Naive thymus-derived CD8-positive, alpha-beta T cell (primary cell): ENCODE measurements at regions not wholly inside any gene's neighbourhood (a gene's known extent, or its start where the extent isn't known, plus 50 kb on each side); places are given as distances from the start of the nearest gene placed in this dataset.

Source experiments
- ATAC-seq, 2 donors: fragments of 150-1000 bp; cut with Tn5 transposase in 1 of 2; sonication (Bioruptor Pico), chemical (Tn5 transposase) in 1 of 2; 1 replicate in 1 of 2; 2 replicates in 1 of 2; pipeline ENCODE4 v1.10.0; 2021; ENCODE audit warnings: mild to moderate bottlenecking in 2 of 2, moderate library complexity in 2 of 2
- POLR2A ChIA-PET: fragments of 350-600 bp; sonication (Branson Sonifier 250); formaldehyde crosslinking; loops from one replicate; lab custom pipeline; 2021; ENCODE audit warnings: antibody characterized with exemption; lab: Charles Lee
- DNase-seq, 10 donors: peaks; one replicate each; pipeline versions ENCODE4 v3.0.0 to v3.0.0-alpha.2; 2020 to 2022
- H3K27ac Mint-ChIP-seq, 10 donors: one replicate each; pipeline ENCODE4 v1.8.0; 2020 to 2022; ENCODE audit warnings: mild to moderate bottlenecking in 10 of 10, mixed read lengths in 10 of 10, moderate library complexity in 4 of 10, inconsistent platforms in 1 of 10
- H3K27me3 Mint-ChIP-seq, 5 donors: one replicate each; pipeline ENCODE4 v1.8.0; 2021 to 2022; ENCODE audit warnings: mixed read lengths in 5 of 5
- H3K36me3 Mint-ChIP-seq, 3 donors: one replicate each; pipeline ENCODE4 v1.8.0; 2020 to 2022; ENCODE audit warnings: mixed read lengths in 3 of 3, mild to moderate bottlenecking in 2 of 3, inconsistent platforms in 1 of 3
- H3K4me1 Mint-ChIP-seq, 4 donors: one replicate each; pipeline ENCODE4 v1.8.0; 2021 to 2022; ENCODE audit warnings: mixed read lengths in 4 of 4
- H3K4me3 Mint-ChIP-seq, 10 donors: one replicate each; pipeline ENCODE4 v1.8.0; 2020 to 2022; ENCODE audit warnings: mild to moderate bottlenecking in 10 of 10, mixed read lengths in 10 of 10, moderate library complexity in 6 of 10, inconsistent platforms in 1 of 10
- H3K9me3 Mint-ChIP-seq, 9 donors: one replicate each; pipeline ENCODE4 v1.8.0; 2020 to 2022; ENCODE audit warnings: mixed read lengths in 9 of 9, mild to moderate bottlenecking in 3 of 9, inconsistent platforms in 1 of 9, moderate library complexity in 1 of 9

DNA sequence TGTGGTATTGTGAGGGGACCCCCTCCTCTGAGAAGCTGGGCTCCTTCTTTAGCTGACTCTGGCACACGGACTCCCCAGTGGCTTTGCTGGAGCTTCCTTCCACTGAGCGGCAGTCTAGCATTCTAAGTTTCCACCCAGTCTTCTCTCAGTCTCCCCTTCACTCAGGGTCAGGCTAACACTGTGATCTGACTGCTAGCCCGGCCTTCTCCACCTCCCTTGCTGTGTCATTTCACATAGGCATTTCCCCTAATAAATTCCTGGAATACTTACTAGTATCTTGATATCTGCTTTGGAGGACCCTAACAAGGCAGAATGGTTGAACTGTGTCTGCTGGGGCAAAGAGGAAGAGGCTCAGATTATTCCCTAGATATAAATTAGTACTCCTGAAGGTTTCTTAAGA is 106.2 kb upstream of the THBS1 start:
- ATAC-seq (no peak), DNase-seq (no peak)
- H3K4me1 Mint-ChIP-seq, result no peaks in the 10 kb centered on the region
- no peaks in the 10 kb centered on the region for H3K36me3 Mint-ChIP-seq
- POLR2A ChIA-PET, result no interaction called here
- H3K9me3 Mint-ChIP-seq, result peaks cover 0 to 2% (median 0%) of the 10 kb centered on the region in 9 donors
- peak overlapping the region in 1 of 10 donors; percentile 35 for H3K27ac Mint-ChIP-seq
- H3K4me3 Mint-ChIP-seq, result no peak overlapping the region
- H3K27me3 Mint-ChIP-seq, result peaks cover 0 to 9% (median 2%) of the 10 kb centered on the region in 5 donors

DNA sequence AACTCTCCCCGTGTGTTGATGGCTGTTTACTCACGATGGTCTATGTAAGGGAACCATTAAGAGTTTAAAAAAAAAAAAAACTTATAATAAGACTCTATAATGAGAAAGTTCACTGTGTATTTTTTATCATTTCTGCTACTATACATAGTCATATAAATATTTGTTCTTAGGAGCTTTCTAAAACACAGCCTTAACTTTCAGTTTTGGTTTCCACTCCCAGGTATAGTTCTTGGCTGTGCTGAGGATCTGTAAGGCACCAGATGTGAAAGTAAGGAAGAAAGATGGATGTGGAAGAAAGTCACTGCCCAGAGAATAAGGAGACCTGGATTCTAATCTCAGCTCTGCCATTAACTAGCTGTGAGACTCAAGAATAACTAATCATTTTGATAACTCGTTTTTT is 101.9 kb upstream of the THBS1 start:
- no peak overlapping the region for H3K27ac Mint-ChIP-seq
- POLR2A ChIA-PET, result interaction anchor here (0.6 kb wide), 1 partner anchor 127 kb away, joined by 3 read pairs; no protein-coding TSS in a partner anchor
- no peak overlapping the region for H3K4me3 Mint-ChIP-seq
- H3K36me3 Mint-ChIP-seq, result no peaks in the 10 kb centered on the region
- H3K4me1 Mint-ChIP-seq, result no peaks in the 10 kb centered on the region
- peaks cover 0 to 3% (median 0%) of the 10 kb centered on the region in 5 donors for H3K27me3 Mint-ChIP-seq
- ATAC-seq (no peak), DNase-seq (no peak)
- H3K9me3 Mint-ChIP-seq, result no peaks in the 10 kb centered on the region

DNA sequence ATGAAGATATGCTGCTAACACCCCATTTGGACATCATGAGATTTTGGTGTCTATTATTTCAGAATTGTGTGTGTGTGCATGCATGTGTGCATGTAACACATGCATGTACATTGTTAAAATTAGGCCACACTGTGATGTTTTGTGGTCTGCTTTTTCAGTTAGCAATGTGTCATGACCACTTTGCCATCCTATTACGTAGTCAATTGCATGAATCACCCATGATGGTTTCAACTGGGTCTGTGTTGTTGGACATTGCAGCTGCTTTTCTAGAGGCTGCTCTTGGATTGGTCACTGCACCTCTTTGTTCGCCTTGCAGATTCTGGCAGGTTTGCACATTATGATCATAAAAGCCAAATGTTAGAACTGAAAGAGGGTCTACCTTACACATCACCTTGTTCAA is 101.0 kb upstream of the THBS1 start:
- Mint-ChIP-seq H3K27me3 (peaks cover 0 to 3% (median 0%) of the 10 kb centered on the region in 5 donors), H3K9me3 (no peaks in the 10 kb centered on the region), H3K4me3 (no peak overlapping the region), H3K36me3 (no peaks in the 10 kb centered on the region), H3K4me1 (no peaks in the 10 kb centered on the region), H3K27ac (no peak overlapping the region)
- ATAC-seq (no peak), DNase-seq (no peak)
- POLR2A ChIA-PET, result no interaction called here

DNA sequence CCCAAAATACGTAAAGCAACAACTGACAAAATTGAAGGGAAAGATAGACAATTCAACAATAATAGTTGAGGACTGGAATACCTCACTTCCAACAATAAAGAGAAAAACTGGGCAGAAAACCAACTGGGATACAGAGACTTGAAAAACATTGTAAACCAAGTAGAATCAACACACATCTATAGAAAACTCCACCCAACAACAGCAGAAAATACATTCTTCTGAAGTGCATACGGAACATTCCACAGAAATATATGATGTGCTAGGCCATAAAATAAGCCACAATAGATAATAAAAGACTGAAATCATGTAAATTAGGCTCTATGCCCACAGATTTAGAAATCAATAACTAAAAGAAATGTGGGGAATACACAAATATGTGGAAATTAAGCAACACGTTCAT is 98.4 kb upstream of the THBS1 start:
- DNase-seq (no peak), ATAC-seq (no peak)
- H3K4me3 Mint-ChIP-seq, result no peak overlapping the region
- POLR2A ChIA-PET, result no interaction called here
- H3K9me3 Mint-ChIP-seq, result no peaks in the 10 kb centered on the region
- H3K27me3 Mint-ChIP-seq, result peaks cover 0 to 3% (median 0%) of the 10 kb centered on the region in 5 donors
- H3K4me1 Mint-ChIP-seq, result no peaks in the 10 kb centered on the region
- H3K27ac Mint-ChIP-seq, result no peak overlapping the region
- no peaks in the 10 kb centered on the region for H3K36me3 Mint-ChIP-seq

DNA sequence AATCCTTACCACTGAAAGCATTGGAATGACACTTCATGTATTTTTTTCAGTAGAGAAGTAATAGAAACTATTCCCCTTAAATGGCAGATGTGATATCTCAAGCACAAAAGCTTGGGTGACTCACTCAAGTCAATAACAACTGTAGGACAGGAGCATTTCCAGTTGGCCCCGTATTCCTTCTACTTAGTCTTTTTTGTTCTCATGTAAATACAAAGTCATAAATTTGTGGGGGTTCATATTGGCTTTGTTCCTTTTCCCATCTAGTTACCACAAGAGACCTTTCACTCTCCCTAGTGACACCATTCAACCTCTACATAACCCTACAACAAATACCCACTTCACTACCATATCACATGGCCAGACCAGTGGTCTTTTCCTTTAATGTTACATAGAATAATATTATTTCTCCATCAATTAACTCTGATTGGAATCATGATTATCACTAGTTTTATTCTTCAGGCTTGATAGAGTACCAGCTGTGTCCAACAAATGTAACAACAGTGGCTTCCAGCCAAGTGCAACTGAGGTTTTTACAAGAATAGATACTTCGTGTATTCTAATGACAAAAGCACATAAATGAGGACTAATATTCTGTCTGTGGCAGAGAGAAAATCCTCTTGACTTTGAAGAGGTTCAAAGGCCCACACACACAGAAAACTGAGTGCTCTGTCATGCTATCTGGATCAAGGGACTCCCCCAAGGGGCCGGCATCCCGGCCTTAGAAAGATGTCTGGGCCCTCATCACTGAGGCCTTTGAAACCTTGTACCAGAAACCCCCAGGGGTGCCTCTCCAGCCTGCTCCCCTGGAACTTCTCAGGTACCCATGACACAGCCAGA is 94.0 kb upstream of the THBS1 start:
- ATAC-seq, result no peak
- H3K4me1 Mint-ChIP-seq, result no peaks in the 10 kb centered on the region
- POLR2A ChIA-PET, result no interaction called here

DNA sequence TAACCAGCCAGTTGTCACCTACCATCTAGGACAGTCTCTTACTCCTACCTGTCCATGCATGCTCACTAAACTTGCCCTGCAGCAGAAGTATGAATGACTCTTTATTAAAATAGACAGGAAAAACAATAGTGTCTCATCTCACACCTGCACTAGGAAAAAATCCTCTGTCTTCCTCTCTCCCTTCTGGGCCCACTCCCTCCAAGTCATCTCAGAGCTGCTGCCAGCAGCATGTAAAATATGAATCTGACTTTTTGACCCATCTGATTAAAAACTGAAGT is 93.5 kb upstream of the THBS1 start:
- Mint-ChIP-seq H3K27me3 (peaks cover 0 to 6% (median 2%) of the 10 kb centered on the region in 5 donors), H3K4me3 (no peak overlapping the region), H3K36me3 (no peaks in the 10 kb centered on the region), H3K27ac (peak overlapping the region in 2 of 10 donors; percentile 28 to 41), H3K9me3 (no peaks in the 10 kb centered on the region), H3K4me1 (no peaks in the 10 kb centered on the region)
- DNase-seq (no peak), ATAC-seq (no peak)
- POLR2A ChIA-PET, result no interaction called here

More for the DNA sequence above, 94.0 kb upstream of the THBS1 start:
- no peaks in the 10 kb centered on the region for H3K36me3 Mint-ChIP-seq
- no peak overlapping the region for H3K4me3 Mint-ChIP-seq
- peaks cover 0 to 5% (median 2%) of the 10 kb centered on the region in 5 donors for H3K27me3 Mint-ChIP-seq
- no peak for DNase-seq
- peak overlapping the region in 1 of 10 donors; percentile 28 for H3K27ac Mint-ChIP-seq
- H3K9me3 Mint-ChIP-seq, result no peaks in the 10 kb centered on the region

DNA sequence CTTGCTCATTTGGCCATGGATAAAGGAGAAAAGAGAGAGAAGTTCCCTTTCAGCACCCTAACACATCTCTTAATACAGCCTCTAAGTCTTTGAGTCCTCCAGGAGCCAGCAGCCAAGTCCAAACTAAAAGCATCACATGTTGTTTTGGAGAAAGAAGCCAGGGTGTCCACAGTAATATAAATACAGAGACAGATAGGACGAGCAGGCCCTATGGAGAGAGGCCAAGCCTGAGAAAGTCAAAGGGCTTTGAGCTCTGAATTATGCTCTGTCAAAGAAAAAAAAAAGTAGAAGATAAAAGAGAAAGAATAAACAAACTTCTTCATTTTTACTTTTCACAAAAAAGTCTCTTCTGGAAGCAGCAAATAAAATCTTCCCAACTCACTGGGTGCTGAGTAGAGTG is 92.4 kb upstream of the THBS1 start:
- DNase-seq (no peak), ATAC-seq (no peak)
- Mint-ChIP-seq H3K4me1 (peaks cover 0 to 2% (median 0%) of the 10 kb centered on the region in 4 donors), H3K27ac (no peak overlapping the region), H3K4me3 (no peak overlapping the region), H3K9me3 (no peaks in the 10 kb centered on the region), H3K36me3 (no peaks in the 10 kb centered on the region), H3K27me3 (peaks cover 0 to 10% (median 2%) of the 10 kb centered on the region in 5 donors)
- POLR2A ChIA-PET, result no interaction called here

DNA sequence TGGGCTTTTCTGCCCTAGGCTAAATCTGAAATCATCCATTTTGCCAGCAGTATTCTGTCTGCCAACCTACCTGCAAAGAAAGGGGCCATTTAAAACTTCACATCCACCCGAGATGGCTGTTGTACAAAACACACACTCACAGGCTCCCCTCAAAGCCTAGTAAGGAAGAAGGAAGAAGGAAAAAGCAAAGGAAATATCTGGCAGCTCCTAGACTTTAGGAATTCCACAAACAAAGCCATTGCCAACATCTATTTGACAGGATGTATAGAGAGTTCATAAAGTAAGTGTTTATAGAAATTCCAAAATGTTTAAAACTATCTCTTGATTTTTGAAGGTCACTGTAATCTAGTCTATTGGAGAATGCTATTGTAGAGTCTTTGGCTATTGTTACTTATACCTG is 91.9 kb upstream of the THBS1 start:
- Mint-ChIP-seq H3K4me1 (peaks cover 0 to 2% (median 0%) of the 10 kb centered on the region in 4 donors), H3K4me3 (no peak overlapping the region), H3K36me3 (no peaks in the 10 kb centered on the region), H3K9me3 (no peaks in the 10 kb centered on the region), H3K27ac (no peak overlapping the region), H3K27me3 (peaks cover 0 to 10% (median 2%) of the 10 kb centered on the region in 5 donors)
- POLR2A ChIA-PET, result no interaction called here
- ATAC-seq (no peak), DNase-seq (no peak)

DNA sequence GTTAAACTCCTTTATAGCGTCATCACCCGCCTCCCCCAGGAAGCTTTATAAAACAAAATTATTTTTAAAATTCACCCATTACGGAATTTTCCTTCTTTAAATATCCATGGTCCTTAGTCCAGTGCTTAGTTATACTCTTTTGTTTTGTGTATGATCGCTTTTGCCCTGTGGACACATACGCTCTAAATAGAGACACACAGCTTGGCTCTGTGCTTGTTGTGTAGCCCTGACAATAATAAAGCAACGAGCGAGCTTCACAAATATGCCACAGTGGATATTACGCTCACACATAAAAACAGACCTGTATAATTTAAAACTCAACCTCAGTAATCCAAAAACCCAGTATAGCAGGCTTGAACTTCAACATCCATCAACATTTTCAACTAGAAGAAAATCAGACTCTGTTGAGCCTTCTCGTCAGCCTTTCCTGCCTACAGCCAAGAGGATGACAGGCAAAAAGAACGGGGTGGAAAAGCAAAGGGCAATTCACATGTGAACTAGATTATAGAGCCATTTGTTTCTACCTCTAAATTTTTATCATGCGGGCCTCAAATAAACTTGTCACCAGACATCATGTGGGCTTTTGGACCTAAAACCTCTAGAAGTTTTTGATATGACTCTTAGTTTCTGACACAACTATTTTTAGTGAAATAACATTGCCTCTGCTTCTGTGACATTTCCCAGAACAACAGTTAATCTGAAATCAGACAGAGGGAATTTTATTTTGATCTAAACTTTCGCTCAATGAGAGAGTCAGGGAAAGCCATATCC is 89.6 kb upstream of the THBS1 start:
- H3K27ac Mint-ChIP-seq, result no peak overlapping the region
- H3K27me3 Mint-ChIP-seq, result peaks cover 0 to 18% (median 4%) of the 10 kb centered on the region in 5 donors
- POLR2A ChIA-PET, result no interaction called here
- no peaks in the 10 kb centered on the region for H3K36me3 Mint-ChIP-seq
- H3K4me1 Mint-ChIP-seq, result peaks cover 0 to 6% (median 1%) of the 10 kb centered on the region in 4 donors
- ATAC-seq, result no peak
- no peak overlapping the region for H3K4me3 Mint-ChIP-seq
- no peak for DNase-seq
- H3K9me3 Mint-ChIP-seq, result no peaks in the 10 kb centered on the region

DNA sequence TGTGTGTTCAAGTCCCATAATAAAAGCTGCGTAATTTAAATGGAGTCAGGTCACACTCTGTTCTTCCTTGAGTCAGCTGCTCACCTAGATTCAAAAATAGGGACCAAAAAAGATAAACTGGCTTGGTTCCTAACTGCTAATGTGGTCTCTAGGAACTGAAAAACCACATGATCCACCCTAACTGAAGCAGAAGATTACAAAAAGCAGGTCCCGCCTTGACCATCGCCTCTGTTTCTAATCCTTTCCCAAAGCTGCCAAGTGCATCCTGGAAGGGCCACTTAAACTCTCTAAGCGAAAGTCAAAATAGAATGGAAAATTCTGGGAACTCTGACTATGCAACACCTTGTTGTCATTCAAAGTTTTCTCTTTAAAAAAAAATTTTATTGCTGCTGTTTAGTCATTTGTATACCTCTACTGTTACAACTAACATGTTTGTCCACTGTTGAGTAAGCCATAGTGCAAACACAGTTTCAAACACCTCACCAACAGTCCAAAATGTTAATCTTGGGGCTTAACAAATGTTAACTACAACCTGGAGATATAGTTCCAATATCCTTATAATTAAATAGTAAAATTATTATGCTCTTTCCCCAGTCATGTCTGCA is 88.9 kb upstream of the THBS1 start:
- ATAC-seq, result no peak
- H3K36me3 Mint-ChIP-seq, result no peaks in the 10 kb centered on the region
- H3K9me3 Mint-ChIP-seq, result no peaks in the 10 kb centered on the region
- POLR2A ChIA-PET, result no interaction called here
- no peak overlapping the region for H3K4me3 Mint-ChIP-seq
- H3K27me3 Mint-ChIP-seq, result peaks cover 0 to 20% (median 4%) of the 10 kb centered on the region in 5 donors
- no peak for DNase-seq
- peaks cover 0 to 6% (median 1%) of the 10 kb centered on the region in 4 donors for H3K4me1 Mint-ChIP-seq
- no peak overlapping the region for H3K27ac Mint-ChIP-seq

DNA sequence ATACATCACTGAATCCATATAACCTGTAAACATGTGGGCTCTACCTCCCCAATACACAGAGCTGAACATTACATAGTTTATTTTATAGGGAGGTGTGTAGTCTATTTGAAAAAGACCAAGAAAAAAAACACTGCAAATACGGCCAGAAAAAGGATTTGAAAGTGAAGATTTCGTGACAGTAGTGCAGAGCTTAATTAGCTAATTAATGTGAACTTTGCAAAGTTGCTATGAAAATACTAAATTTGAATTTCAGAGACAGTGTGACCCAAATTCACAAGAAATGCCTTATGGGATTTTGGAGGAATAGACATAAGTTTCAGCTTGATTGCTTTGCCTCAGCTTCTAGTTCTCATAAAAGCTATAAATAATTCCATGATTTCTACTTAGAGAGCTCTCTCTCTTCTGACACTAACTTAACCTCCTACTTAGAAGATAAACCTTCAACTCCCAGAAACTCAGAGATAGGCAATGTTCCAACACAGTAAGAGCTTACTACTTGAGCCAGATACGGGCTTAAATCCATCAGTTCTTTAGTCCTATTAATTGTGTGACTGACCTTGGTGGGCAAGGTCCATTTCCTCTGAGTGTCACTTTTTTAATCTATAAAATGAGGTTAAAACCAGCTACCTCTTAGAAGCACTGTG is 87.3 kb upstream of the THBS1 start:
- no peaks in the 10 kb centered on the region for H3K9me3 Mint-ChIP-seq
- POLR2A ChIA-PET, result no interaction called here
- H3K36me3 Mint-ChIP-seq, result no peaks in the 10 kb centered on the region
- DNase-seq (no peak), ATAC-seq (no peak)
- peaks cover 5 to 17% (median 7%) of the 10 kb centered on the region in 4 donors for H3K4me1 Mint-ChIP-seq
- H3K27ac Mint-ChIP-seq, result no peak overlapping the region
- H3K4me3 Mint-ChIP-seq, result no peak overlapping the region
- peaks cover 0 to 20% (median 4%) of the 10 kb centered on the region in 5 donors for H3K27me3 Mint-ChIP-seq

DNA sequence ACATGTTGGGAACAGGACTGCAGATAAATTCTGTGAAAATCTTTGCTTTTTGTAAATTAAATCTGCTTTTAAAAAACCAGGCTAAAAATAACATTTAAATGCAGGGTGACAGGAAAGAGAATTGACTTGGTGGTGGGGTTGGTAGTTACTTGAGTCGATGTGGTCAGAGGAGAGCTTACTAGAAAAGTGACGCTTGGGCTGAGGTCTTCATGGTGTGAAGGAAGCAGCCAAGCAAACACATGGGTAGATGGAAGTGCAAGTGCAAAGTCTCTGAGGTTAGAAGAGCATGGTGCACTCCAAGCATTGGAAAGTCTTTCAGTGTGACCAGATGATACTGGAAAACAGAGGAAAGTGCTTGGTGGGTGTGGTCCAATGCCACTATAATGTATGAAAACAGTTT is 86.4 kb upstream of the THBS1 start:
- POLR2A ChIA-PET, result no interaction called here
- peaks cover 0 to 20% (median 4%) of the 10 kb centered on the region in 5 donors for H3K27me3 Mint-ChIP-seq
- no peaks in the 10 kb centered on the region for H3K9me3 Mint-ChIP-seq
- peaks cover 5 to 17% (median 7%) of the 10 kb centered on the region in 4 donors for H3K4me1 Mint-ChIP-seq
- DNase-seq (no peak), ATAC-seq (no peak)
- no peak overlapping the region for H3K27ac Mint-ChIP-seq
- peaks cover 0 to 4% (median 0%) of the 10 kb centered on the region in 3 donors for H3K36me3 Mint-ChIP-seq
- H3K4me3 Mint-ChIP-seq, result no peak overlapping the region
